ENCODE measurements at regions not wholly inside any gene's neighbourhood (a gene's known extent, or its start where the extent isn't known, plus 50 kb on each side); places are given as distances from the start of the nearest gene placed in this dataset.
"Not testable (repeated sequence)": the region's sequence is repeated elsewhere in the genome, so short reads cannot be mapped to it uniquely, and the experiment has no call there.

DNA sequence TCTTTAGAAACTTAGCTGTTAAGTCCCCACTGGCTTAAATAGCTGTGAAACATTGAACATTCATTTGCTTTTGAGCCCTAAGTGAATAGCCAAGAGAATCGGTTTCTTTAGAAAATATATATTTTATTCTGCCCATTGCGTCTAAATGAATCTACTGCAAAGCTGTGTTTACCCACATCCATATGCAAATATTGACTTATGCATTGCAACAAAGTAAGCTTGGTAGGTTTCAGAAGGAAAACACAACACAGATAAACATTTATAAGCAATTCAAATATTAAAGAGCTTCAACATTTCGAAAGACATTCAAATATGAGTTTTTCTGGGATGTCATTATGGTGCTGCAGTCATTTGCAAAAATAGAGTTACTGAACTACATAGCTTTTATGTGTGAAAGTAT, 257.3 kb downstream of the SH2D4B start:
- Histone ChIP-seq H3K36me3 (no peaks in the 10 kb centered on the region), H3K9me3 (no peaks in the 10 kb centered on the region), H3K4me1 (no peaks in the 10 kb centered on the region), H3K4me3 (no peak overlapping the region), H3K27me3 (ENCODE audit: low read depth) (no peaks in the 10 kb centered on the region), H3K27ac (no peak overlapping the region)
- ATAC-seq (no peak), DNase-seq (no peak)
- no peak for TF ChIP-seq CTCF (IDR thresholded peaks at IDR 0.05)
- intact Hi-C loops (cut with DNase I) = no loop called here

- no peaks in the 10 kb centered on the region for H3K4me1 ChIP-seq
- intact Hi-C loops (cut with DNase I) = no loop called here
- H3K4me3 ChIP-seq = no peak overlapping the region
- H3K36me3 ChIP-seq = no peaks in the 10 kb centered on the region
- no peaks in the 10 kb centered on the region for H3K27me3 ChIP-seq (ENCODE audit: low read depth)
- no peaks in the 10 kb centered on the region for H3K9me3 ChIP-seq
- H3K27ac ChIP-seq = no peak overlapping the region
- TF ChIP-seq CTCF (IDR thresholded peaks at IDR 0.05) = no peak
- DNase-seq (no peak), ATAC-seq (no peak)
Measured at GRCh38 chr10:80805343-80806020, 267.8 kb downstream of the SH2D4B start.

- Histone ChIP-seq H3K27ac (no peak overlapping the region), H3K9me3 (no peaks in the 10 kb centered on the region), H3K27me3 (ENCODE audit: low read depth) (no peaks in the 10 kb centered on the region), H3K36me3 (no peaks in the 10 kb centered on the region), H3K4me3 (no peak overlapping the region), H3K4me1 (no peaks in the 10 kb centered on the region)
- TF ChIP-seq CTCF (IDR thresholded peaks at IDR 0.05) = no peak
- DNase-seq = no peak
- intact Hi-C loops (cut with DNase I) = no loop called here
- ATAC-seq = no peak
Measured at GRCh38 chr10:80814147-80814652, 276.5 kb downstream of the SH2D4B start.

GRCh38 chr10:80829151-80829550, 291.4 kb downstream of the SH2D4B start:
- no peak overlapping the region for H3K4me3 ChIP-seq
- intact Hi-C loops (cut with DNase I) = no loop called here
- H3K4me1 ChIP-seq = no peaks in the 10 kb centered on the region
- no peaks in the 10 kb centered on the region for H3K27me3 ChIP-seq (ENCODE audit: low read depth)
- H3K9me3 ChIP-seq = peaks cover 16% of the 10 kb centered on the region
- no peak for ATAC-seq
- H3K27ac ChIP-seq = no peak overlapping the region
- DNase-seq = no peak
- H3K36me3 ChIP-seq = no peaks in the 10 kb centered on the region
- TF ChIP-seq CTCF (IDR thresholded peaks at IDR 0.05) = no peak

- no peak for TF ChIP-seq CTCF (IDR thresholded peaks at IDR 0.05)
- H3K27ac ChIP-seq = no peak overlapping the region
- H3K9me3 ChIP-seq = peaks cover 17% of the 10 kb centered on the region
- no peaks in the 10 kb centered on the region for H3K36me3 ChIP-seq
- no peak for DNase-seq
- H3K27me3 ChIP-seq (ENCODE audit: low read depth) = no peaks in the 10 kb centered on the region
- ATAC-seq = no peak
- no peaks in the 10 kb centered on the region for H3K4me1 ChIP-seq
- intact Hi-C loops (cut with DNase I) = no loop called here
- no peak overlapping the region for H3K4me3 ChIP-seq
Measured at GRCh38 chr10:80829562-80829961, 291.9 kb downstream of the SH2D4B start.

DNA sequence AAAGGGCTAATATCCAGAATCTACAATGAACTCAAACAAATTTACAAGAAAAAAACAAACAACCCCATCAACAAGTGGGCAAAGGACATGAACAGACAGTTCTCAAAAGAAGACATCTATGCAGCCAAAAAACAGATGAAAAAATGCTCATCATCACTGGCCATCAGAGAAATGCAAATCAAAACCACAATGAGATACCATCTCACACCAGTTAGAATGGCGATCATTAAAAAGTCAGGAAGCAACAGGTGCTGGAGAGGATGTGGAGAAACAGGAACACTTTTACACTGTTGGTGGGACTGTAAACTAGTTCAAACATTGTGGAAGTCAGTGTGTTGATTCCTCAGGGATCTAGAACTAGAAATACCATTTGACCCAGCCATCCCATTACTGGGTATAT, 295.0 kb downstream of the SH2D4B start:
- H3K27ac ChIP-seq; H3K4me1 ChIP-seq; H3K4me3 ChIP-seq; DNase-seq; H3K36me3 ChIP-seq; ATAC-seq; intact Hi-C loops (cut with DNase I); H3K27me3 ChIP-seq (ENCODE audit: low read depth): not testable (repeated sequence)
- H3K9me3 ChIP-seq = peaks cover 17% of the 10 kb centered on the region

Data from lower lobe of right lung (tissue), 2 donors.